ENCODE measurements at regions not wholly inside any gene's neighbourhood (a gene's known extent, or its start where the extent isn't known, plus 50 kb on each side); places are given as distances from the start of the nearest gene placed in this dataset.

GRCh38 chr5:8227112-8227511, 358.2 kb downstream of the MTRR start:
- no peak for DNase-seq (ENCODE audit: low spot score)
- intact Hi-C loops (cut with DNase I) = no loop called here

DNA sequence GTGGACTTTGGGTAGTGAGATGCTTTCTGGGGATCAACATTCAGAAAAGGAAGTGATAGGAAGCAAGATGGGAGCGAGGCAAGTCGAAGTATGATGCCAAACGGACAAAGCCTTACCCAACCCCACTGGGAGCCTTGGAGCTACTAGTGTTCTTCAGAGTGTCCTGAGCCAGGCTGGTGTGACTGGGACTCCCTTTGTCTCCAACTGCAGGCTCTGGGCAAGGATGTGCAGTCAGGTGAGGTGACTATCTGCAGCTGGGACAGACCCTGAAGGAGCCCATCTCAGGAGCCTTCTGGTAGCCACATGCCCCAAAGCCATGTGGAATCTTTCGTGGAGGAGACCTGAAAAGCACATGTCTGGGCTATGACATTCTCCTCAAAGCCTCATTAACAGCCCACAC, 360.6 kb downstream of the MTRR start:
- DNase-seq (ENCODE audit: low spot score) = no peak
- intact Hi-C loops (cut with DNase I) = no loop called here

GRCh38 chr5:8230868-8231267, 361.9 kb downstream of the MTRR start:
- intact Hi-C loops (cut with DNase I) = no loop called here
- no peak for DNase-seq (ENCODE audit: low spot score)

- intact Hi-C loops (cut with DNase I) = no loop called here
- no peak for DNase-seq (ENCODE audit: low spot score)
Measured at GRCh38 chr5:8233479-8233878, 364.5 kb downstream of the MTRR start.

DNA sequence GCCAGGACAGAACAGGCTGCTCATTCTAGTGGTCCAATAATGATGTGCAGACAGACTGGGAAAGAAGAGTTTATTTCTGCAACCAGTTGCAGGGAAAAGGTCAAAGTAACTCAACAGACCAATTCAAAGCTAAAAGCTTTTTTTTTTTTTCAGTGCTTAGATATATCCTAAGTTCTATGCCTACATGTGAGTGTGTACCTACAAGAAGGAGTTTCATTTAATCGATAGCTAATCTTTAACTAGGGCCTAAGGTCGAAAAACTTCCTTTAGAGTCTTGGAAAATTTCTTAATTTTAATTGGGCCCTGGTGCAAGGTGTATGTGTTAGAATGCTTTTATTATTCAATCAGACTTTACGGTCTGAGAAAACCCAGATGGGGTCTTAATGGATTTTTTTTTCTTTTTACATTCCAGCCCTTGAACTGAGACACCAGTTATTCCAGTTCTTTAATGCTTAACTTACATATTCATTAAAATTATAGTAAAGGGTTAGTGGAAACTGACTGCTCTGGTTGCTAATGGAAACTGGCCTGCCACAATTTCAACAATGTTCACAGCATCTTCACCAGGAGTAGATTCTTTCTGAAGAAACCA, 365.3 kb downstream of the MTRR start:
- intact Hi-C loops (cut with DNase I) = no loop called here
- no peak for DNase-seq (ENCODE audit: low spot score)

GRCh38 chr5:8238080-8238479, 369.1 kb downstream of the MTRR start:
- intact Hi-C loops (cut with DNase I) = no loop called here
- DNase-seq (ENCODE audit: low spot score) = no peak

GRCh38 chr5:8239198-8239597, 370.2 kb downstream of the MTRR start:
- no peak for DNase-seq (ENCODE audit: low spot score)
- intact Hi-C loops (cut with DNase I) = no loop called here

DNA sequence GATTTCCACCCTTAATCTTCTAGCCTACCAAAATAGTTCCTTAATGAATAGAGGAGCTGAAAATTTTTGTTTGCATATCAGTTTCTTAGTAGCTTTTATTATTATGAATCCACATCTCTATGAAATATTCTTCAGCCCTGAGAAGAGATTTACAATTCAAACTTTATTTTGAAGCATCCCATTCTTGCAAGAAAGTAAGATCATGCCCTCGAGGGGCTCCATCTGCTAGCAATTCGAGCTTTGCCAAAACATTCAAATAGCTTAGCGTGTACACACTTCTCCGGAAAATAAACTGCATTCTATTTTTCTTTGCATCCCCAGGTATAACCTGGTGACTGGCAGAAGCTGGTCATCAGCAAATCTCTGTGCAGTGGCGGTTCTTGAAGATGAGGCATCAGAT, 370.7 kb downstream of the MTRR start:
- DNase-seq (ENCODE audit: low spot score) = no peak
- intact Hi-C loops (cut with DNase I) = no loop called here

DNA sequence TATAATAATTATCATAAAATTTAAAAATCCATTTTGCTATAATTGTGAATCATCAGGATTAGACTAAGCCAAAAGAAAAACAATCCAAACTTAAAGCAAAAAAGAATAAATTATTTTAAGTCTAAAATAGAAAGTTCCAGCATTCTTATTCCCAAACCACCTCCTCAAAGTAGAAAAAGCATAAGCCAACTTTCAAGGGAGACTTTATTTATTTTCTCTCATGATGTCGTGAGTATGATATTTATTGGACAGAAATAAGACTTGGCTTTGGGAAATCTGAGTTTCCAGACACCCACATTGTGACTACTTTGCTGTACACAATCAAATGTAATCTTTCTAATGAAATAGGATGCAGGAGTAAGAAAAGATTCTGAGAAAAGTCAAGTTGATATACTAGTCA, 372.1 kb downstream of the MTRR start:
- no peak for DNase-seq (ENCODE audit: low spot score)
- intact Hi-C loops (cut with DNase I) = no loop called here

DNA sequence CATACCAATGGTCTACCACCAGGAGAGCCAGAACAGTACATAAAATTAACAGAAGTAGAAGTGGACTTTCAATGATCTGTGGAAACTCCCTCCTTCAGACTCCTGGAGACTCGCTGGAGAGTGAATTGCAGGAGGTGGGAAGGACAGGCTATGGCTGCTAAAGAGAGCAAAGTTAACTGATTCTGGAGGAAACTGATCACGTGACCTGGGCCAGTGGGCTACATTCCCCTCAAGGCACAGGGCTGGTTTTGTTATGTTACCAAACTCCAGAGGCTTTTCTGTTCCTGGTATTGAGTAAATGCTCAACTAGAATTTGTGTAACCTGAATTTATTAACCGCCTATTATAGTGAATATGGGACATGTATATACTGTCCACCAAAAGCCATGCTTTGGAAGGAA, 372.6 kb downstream of the MTRR start:
- intact Hi-C loops (cut with DNase I) = no loop called here
- no peak for DNase-seq (ENCODE audit: low spot score)

DNA sequence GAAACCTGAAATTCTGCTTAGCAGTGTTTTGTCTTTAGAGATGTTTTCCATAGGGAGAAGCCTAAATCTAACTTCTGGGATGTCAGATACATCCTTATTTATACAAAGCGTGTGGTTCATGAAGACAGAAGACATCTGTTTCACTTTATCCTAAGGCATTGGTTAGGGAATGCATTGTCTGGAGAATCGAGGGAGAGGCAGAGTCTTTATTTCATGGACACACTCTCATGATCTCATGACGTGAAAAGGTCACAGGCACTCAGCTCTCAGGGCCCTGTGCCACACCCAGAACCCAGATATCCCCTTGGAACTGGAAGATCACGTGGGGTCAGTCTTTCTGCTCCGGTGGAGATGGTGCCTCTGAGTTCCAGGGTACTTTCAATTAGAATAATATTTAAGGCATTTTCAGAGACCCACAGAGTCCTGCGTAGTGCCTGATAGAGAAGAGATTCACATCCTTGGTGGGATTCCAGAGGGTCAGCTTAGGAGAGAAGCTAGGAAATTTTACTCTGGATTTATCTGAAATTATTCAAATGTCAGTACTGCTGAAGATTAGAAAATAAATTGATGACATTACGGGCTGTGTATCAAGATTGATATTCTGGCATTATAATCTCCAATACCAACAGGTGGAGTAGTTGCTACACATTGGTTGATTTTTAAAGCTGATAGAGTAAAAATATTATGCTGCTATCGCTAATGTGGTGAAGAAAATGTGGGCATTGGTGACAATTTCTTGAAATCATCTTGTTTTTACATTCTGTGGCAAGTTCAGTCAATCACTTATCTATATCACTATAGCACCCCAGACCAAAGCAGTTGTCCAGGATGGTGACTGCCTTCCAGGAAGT, 378.3 kb downstream of the MTRR start:
- DNase-seq (ENCODE audit: low spot score) = no peak
- intact Hi-C loops (cut with DNase I) = no loop called here

- no peak for DNase-seq (ENCODE audit: low spot score)
- intact Hi-C loops (cut with DNase I) = no loop called here
Measured at GRCh38 chr5:8253376-8253775, 384.4 kb downstream of the MTRR start.

DNA sequence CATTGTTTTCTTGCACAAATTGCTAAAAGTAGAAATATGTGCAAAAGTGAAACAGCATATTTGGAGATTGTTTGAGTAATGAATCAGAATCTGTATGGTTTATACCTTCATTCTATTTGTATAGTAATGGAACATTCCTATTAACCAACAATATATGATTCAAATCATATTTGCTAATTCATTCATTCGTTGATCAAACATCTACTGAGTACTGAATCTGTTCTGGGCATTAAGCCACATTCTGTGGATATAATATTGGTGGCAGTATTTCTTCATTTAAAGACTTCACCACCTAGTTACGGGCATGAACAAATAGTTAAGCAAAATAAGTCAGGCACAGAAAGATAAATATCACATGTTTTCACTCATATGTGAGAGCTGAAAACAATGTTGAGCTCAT, 385.7 kb downstream of the MTRR start:
- DNase-seq (ENCODE audit: low spot score) = no peak
- intact Hi-C loops (cut with DNase I) = no loop called here

DNA sequence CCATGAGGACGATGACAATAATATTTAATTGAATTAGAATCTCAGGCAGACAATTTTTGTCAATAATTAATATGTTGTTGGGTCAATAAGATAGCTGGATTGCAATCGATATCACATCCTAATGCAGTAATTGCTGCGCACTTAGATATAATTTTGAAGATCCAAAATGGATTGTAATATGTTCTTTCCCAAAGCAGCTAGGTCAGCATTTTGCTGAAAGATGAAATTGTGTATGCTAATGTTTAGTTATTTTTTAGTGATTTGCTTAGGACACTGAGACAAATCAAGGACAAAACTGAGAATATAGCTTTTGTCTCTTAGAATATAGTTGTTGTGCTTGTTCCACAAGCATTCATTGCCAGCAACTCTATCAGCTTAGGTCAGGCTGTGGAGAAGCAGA, 389.9 kb downstream of the MTRR start:
- no peak for DNase-seq (ENCODE audit: low spot score)
- intact Hi-C loops (cut with DNase I) = no loop called here

- intact Hi-C loops (cut with DNase I) = no loop called here
- DNase-seq (ENCODE audit: low spot score) = no peak
Measured at GRCh38 chr5:8270246-8270645, 401.3 kb downstream of the MTRR start.

- intact Hi-C loops (cut with DNase I) = no loop called here
- DNase-seq (ENCODE audit: low spot score) = no peak
Measured at GRCh38 chr5:8280711-8281363, 411.9 kb downstream of the MTRR start.

GRCh38 chr5:8288334-8288733, 419.4 kb downstream of the MTRR start:
- intact Hi-C loops (cut with DNase I) = no loop called here
- no peak for DNase-seq (ENCODE audit: low spot score)

DNA sequence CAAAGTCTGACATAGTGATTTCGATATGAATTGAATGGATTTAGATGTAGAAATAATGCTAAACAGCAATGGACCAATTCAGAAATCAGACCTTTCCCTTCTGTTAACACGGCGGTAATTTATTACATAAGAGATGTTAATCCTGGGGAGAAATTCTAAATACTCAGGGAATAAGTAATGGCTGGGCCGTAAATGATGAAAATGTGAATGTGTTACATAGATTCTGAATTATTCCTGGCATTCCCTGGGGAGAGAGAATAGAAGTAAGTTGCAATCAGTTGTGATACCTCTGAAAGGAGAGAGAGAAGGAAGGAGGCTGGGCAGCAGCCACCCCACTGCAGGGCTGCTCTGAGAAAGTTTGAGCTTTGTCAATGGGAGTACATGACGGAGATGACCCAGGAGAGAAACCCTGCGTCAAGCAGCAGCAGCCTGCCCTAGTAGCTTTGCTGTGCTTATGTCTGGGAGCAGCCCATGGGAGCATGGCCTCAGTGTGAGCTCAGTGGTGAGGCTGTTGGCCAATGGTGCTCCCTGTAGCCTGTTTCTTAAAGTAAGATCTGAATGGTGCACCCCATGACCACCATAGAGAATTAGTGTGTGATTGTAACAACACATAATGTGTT, 420.1 kb downstream of the MTRR start:
- no peak for DNase-seq (ENCODE audit: low spot score)
- intact Hi-C loops (cut with DNase I) = no loop called here

DNA sequence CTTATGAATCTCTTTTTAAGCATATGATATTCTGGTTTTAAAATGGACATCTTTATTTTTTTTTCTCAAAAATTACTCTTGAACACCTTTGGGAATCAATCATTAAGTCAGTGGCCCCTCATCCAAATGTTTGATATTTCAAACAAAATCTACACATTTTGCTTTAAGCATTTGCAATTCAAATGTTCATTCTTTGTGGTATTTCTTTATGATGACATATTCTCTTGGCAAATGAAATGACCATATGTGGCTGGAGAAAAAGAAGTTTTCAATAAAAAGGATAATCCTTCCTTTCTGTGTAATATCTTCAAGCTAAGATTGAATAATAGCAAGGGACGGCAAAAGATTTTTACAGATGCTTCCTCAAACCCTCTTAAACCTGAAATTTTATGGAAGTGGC, 420.8 kb downstream of the MTRR start:
- intact Hi-C loops (cut with DNase I) = no loop called here
- no peak for DNase-seq (ENCODE audit: low spot score)

GRCh38 chr5:8290721-8291120, 421.8 kb downstream of the MTRR start:
- intact Hi-C loops (cut with DNase I) = no loop called here

More at GRCh38 chr5:8290721-8291120, 421.8 kb downstream of the MTRR start:
- DNase-seq (ENCODE audit: low spot score) = no peak

Measured in posterior vena cava (tissue), 2 donors.